Left lung (tissue), 4 donors: ENCODE measurements at regions not wholly inside any gene's neighbourhood (a gene's known extent, or its start where the extent isn't known, plus 50 kb on each side); places are given as distances from the start of the nearest gene placed in this dataset.

Experiments
- ATAC-seq: fragments of 200-7000 bp; cut with Tn5 transposase; one replicate; pipeline ENCODE4 v1.9.1; 2020; ENCODE audit warnings: moderate library complexity
- DNase-seq, 4 donors: peaks; one replicate each; pipeline ENCODE4 v3.0.0-alpha.2; 2013 to 2020
- H3K27ac ChIP-seq, 2 donors: fragments of 200-600 bp; sonication (generic) in 1 of 2; one replicate each; pipeline versions ENCODE4 v1.5.0 to v1.8.0; 2020 to 2021
- H3K27me3 ChIP-seq, 2 donors: fragments of 200-600 bp; sonication (generic) in 1 of 2; one replicate each; pipeline versions ENCODE4 v1.5.0 to v1.8.0; 2020 to 2021
- H3K36me3 ChIP-seq, 2 donors: fragments of 200-600 bp; sonication (generic) in 1 of 2; one replicate each; pipeline versions ENCODE4 v1.5.0 to v1.8.0; 2020 to 2021
- H3K4me1 ChIP-seq, 2 donors: fragments of 200-600 bp; one replicate each; pipeline ENCODE4 v1.8.0; 2021
- H3K4me3 ChIP-seq, 2 donors: fragments of 200-600 bp; sonication (generic) in 1 of 2; one replicate each; pipeline versions ENCODE4 v1.5.0 to v1.8.0; 2020 to 2021; ENCODE audit warnings: mild to moderate bottlenecking in 1 of 2
- H3K9me3 ChIP-seq, 2 donors: fragments of 200-600 bp; sonication (generic) in 1 of 2; one replicate each; pipeline versions ENCODE4 v1.5.0 to v1.8.0; 2020 to 2021
- intact Hi-C, 2 donors: fragments of 100-400 bp; cut with DNase I; formaldehyde crosslinking; loops; one replicate each; pipeline versions ENCODE4 v1.11.2 to v1.14.2; 2022
- TF ChIP-seq, protein P1 (sequence below), 2 donors: fragments of 200-600 bp; sonication (generic) in 1 of 2; IDR thresholded peaks; one replicate each; pipeline versions ENCODE4 v1.5.0 to v1.8.0; 2021; ENCODE audit warnings: antibody characterized with exemption in 2 of 2
- donor health status: DM: no; HTN: yes; CAD: no.
- donor health status: DM: no; HTN: no; CAD: no.

DNA sequence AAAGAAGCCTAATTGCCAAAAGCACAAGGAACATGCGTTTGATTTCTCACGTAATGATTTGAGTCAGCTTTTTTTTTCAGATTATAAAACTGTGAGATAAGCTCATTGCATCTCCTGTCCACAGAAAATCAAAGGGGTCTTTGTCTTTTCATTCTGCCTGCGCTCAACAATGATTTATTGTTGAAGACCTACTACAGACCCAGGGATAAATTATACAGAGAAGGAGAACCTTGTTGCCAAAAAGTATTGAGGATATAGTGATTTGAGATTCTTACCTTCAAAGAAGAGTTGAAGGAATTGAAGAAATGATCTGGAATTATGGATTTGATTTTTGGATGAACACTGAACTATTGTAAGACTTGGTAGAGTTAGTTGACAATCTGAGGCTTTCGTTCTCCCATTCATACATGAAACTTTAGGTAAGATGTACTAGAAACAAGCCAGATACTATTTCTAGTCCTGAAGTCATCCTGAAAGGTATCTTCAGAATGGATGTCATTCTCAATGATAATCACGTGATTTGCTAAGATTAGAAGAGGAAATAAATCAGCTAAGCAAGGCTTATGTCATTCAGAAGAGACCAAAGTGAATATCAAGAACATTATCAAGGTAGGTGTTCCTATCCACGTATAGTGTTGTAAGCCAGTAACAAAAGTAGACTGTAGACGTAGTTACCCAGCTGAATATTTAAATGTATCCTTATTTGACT lies 71.1 kb upstream of the SCOC start:
- intact Hi-C loops = no loop called here

DNA sequence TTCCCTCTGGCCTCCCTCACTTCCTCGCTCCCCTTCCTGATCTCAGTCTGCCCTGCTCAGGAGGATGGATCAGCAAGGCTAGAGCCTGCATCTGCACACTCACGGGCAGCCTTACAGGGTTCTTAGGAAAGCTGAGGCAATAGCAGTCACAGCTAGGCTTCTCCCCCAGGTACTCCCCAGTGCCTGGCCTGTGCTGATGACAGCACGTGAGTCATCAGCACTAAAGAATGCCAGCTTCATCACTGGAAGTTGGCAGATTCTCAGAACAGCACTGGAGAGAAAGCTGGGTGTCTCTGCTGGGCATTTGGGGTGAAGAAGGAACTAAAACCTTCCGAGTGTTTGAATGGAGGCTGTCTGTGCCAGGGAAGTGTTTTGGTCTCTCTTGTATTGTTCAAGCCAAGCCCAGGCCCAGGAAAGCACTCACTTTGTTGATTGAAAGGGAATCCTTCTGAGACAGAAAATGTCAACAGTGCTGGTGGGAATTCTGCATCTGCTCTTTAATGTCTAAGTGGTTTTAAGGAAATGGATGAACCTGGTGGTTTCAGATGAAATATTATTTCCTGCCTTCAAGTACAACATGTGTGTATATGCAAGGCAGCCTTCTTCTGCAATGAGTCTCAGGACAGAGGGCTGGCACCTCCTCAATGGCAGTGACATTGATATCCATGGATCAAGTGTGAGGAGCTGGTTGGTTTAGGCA lies 73.0 kb upstream of the SCOC start:
- DNase-seq (no peak), ATAC-seq (peak; percentile 14)
- intact Hi-C loops = no loop called here
- Histone ChIP-seq H3K4me3 (no peak overlapping the region), H3K4me1 (peaks cover 0 to 4% of the 10 kb centered on the region in 2 donors), H3K36me3 (no peaks in the 10 kb centered on the region), H3K9me3 (no peaks in the 10 kb centered on the region), H3K27me3 (no peaks in the 10 kb centered on the region), H3K27ac (no peak overlapping the region)
- TF ChIP-seq, protein P1, sequence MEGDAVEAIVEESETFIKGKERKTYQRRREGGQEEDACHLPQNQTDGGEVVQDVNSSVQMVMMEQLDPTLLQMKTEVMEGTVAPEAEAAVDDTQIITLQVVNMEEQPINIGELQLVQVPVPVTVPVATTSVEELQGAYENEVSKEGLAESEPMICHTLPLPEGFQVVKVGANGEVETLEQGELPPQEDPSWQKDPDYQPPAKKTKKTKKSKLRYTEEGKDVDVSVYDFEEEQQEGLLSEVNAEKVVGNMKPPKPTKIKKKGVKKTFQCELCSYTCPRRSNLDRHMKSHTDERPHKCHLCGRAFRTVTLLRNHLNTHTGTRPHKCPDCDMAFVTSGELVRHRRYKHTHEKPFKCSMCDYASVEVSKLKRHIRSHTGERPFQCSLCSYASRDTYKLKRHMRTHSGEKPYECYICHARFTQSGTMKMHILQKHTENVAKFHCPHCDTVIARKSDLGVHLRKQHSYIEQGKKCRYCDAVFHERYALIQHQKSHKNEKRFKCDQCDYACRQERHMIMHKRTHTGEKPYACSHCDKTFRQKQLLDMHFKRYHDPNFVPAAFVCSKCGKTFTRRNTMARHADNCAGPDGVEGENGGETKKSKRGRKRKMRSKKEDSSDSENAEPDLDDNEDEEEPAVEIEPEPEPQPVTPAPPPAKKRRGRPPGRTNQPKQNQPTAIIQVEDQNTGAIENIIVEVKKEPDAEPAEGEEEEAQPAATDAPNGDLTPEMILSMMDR (IDR thresholded peaks at IDR 0.05) = no peak

More for the DNA sequence above, 71.1 kb upstream of the SCOC start:
- Histone ChIP-seq H3K4me3 (no peak overlapping the region), H3K4me1 (no peaks in the 10 kb centered on the region), H3K27ac (no peak overlapping the region), H3K36me3 (no peaks in the 10 kb centered on the region), H3K27me3 (no peaks in the 10 kb centered on the region), H3K9me3 (no peaks in the 10 kb centered on the region)
- TF ChIP-seq, protein P1 (IDR thresholded peaks at IDR 0.05) = no peak
- DNase-seq (no peak), ATAC-seq (no peak)

DNA sequence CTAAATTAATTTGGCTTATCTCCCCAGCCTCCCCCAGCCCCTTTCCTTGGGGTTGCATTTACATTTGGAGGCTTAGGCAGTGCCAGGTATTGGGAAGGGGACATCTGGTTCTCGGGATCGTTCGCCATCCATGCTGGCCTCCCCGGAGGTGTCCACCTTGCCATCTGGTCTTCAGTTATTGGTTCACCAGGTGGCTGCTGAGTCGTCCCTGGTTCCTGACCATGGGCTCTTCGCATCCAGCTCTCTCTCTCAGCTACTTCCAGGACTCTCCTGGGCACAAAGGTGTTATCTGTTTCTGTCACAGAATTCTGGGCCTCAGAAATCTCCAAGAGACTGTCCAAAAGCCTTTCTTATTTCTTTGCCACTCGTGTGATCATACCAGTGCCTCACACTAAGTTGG lies 75.4 kb upstream of the SCOC start:
- intact Hi-C loops = no loop called here
- Histone ChIP-seq H3K9me3 (no peaks in the 10 kb centered on the region), H3K4me3 (no peak overlapping the region), H3K36me3 (no peaks in the 10 kb centered on the region), H3K27me3 (no peaks in the 10 kb centered on the region), H3K27ac (no peak overlapping the region), H3K4me1 (peaks cover 0 to 4% of the 10 kb centered on the region in 2 donors)
- TF ChIP-seq, protein P1 (IDR thresholded peaks at IDR 0.05) = no peak
- ATAC-seq (no peak), DNase-seq (no peak)

DNA sequence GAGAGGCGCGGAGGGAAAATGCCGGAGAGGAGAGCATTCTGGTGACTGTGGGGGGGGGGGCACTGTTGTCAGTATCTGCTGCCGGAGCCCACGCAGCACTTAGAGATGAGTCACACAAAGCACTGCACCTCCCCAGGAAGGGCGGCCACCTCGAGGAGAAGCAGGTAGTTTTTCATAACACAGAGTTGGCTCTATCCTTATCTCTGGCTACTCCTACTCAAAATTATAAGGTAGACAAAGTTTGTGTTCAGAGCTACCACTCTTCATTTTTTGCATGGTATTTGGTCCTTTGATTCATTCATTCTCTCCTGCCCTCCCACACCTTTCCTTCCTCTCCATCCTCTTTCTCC lies 76.2 kb upstream of the SCOC start:
- intact Hi-C loops = no loop called here
- no peak for DNase-seq
- Histone ChIP-seq H3K4me3 (no peak overlapping the region), H3K4me1 (peaks cover 0 to 4% of the 10 kb centered on the region in 2 donors), H3K27ac (no peak overlapping the region), H3K27me3 (no peaks in the 10 kb centered on the region), H3K36me3 (no peaks in the 10 kb centered on the region), H3K9me3 (no peaks in the 10 kb centered on the region)
- ATAC-seq = peak; percentile 72
- TF ChIP-seq, protein P1 (IDR thresholded peaks at IDR 0.05) = no peak

DNA sequence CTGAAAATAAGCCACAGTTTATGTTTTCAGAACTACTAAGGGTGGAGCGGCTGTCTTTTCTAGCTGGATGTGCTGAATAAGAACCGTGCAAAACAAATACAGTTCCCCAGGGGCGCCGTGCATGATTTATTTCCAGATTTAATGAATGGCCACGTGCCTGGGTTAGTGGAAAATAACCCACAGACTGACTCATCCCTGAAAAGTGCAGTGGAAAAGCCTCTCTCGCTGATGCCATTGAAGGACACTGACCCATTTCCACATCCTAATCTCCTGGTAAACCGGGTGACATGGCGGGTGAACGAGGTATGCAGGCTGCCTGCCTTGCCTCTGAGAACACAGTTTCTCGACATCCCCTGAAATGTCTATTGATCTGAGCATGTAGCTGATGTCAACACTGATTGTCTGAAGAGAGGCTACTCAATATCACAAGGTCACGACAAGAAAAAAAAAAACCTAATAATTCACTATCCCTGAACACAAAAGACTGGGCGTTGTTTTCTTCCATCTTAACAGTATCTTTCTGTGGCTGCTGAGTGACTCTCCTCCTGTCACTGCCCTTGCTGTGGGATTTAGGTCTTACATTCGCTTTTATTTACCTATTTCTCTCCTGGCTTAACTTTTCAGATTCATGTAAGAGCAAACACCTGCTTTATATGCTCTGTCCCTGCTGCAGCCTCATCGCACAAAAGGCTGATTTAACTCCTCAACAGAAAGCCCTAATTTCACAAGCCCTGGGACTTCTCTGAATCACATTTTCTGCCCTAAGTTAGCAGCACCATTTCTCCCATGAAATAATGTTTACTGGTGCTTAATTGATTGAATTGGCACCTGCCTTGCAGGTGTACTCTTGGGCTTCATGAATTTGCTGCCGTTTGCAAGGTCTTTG lies 76.9 kb upstream of the SCOC start:
- intact Hi-C loops = no loop called here
- Histone ChIP-seq H3K4me1 (peaks cover 0 to 4% of the 10 kb centered on the region in 2 donors), H3K27ac (no peak overlapping the region), H3K4me3 (no peak overlapping the region), H3K27me3 (no peaks in the 10 kb centered on the region), H3K36me3 (no peaks in the 10 kb centered on the region), H3K9me3 (no peaks in the 10 kb centered on the region)
- TF ChIP-seq, protein P1 (IDR thresholded peaks at IDR 0.05) = no peak
- ATAC-seq = peak; percentile 62
- DNase-seq = no peak
